Left hindlimb (tissue), 1 donor: ENCODE measurements at regions not wholly inside any gene's neighbourhood (a gene's known extent, or its start where the extent isn't known, plus 50 kb on each side); places are given as distances from the start of the nearest gene placed in this dataset.
A peak's percentile ranks its signal among the peaks of the same experiment; 100 is the strongest.

ENCODE experiments used
- DNase-seq: peaks from one replicate; pipeline ENCODE4 v3.0.0-alpha.2; 2018

- DNase-seq: no peak
These were observed 303.4 kb downstream of the RAB28 start for GRCh38 chr4:13180701-13181100.

GRCh38 chr4:13178621-13179020, 305.5 kb downstream of the RAB28 start:
- no peak for DNase-seq

- DNase-seq: no peak
These were observed 307.4 kb downstream of the RAB28 start for GRCh38 chr4:13176741-13177142.

DNA sequence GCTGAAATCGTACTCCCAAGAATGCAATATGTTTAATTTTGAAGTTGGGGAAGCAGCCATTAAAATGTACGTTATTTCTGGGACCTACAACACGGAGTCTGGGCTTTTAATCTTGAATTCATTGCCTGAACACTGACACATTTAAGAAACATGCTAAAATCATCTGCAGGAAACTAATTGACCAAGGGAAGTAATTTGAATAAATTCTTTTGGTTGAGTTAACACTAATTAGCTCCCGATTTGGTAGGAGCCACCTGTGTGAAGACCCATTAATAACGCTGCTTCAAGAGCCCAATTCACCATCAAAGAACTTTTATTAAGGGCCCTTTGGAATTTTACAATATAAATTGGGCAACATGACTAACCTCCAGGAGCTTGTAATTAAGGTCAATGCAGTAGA, 309.2 kb downstream of the RAB28 start:
- no peak for DNase-seq

DNA sequence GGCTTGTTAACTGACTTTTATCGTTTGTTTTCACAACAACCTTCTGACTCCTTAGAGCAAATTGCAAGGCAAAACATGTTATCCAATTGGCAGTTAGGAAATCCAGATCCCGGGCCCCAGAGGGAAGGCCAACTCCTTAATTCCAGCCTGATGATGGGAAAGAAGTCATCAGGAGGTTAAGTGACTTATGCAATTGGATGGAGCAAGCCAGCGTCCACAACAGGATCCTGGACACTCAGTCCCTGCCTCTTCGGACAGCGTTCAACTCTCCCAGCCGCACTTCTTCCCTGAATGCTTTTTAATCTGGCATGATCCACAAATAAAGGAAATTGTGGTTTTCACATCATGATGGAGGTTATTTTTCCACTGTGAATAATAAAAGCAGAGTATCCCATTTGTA, 310.1 kb downstream of the RAB28 start:
- peak; percentile 73 for DNase-seq

- DNase-seq: no peak
These were observed 312.7 kb downstream of the RAB28 start for GRCh38 chr4:13171292-13172057.

DNA sequence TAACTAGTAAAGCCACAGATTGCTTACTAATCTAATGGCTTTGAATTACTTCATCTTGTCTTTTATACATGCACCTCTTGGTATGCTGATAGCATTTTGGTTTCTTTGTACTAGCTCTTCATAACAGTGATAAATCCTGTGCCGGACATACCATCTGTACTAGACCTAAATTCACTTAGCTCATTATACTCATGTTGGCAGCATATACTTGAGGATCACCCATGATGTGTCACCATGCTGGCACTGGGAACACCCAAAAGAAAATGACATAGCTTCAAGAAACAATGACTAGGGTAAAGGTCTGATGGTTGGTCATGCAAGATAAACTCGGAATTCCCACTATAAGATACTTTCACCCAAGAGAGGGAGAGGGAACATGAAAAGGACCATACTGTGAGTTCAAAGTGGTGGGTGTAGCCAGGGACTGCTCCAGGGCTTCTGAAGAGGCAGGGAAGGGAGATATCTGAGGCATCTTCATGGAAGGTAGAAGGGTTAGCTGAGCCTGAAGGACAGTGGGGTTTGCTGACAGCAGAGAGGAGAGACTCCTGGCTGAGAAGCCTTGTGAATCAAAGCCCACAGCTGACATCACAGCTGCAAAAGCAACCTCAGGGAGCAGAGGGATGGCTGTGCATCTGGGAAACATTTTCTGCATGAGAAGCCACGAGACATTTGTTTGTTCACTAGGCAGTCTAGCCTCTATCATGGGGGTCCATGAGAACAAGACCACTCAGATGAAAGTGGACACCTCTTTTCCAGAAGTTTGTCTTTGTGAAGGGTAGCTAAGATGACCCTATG, 314.2 kb downstream of the RAB28 start:
- no peak for DNase-seq

- DNase-seq: no peak
These were observed 315.8 kb downstream of the RAB28 start for GRCh38 chr4:13168326-13168725.

DNA sequence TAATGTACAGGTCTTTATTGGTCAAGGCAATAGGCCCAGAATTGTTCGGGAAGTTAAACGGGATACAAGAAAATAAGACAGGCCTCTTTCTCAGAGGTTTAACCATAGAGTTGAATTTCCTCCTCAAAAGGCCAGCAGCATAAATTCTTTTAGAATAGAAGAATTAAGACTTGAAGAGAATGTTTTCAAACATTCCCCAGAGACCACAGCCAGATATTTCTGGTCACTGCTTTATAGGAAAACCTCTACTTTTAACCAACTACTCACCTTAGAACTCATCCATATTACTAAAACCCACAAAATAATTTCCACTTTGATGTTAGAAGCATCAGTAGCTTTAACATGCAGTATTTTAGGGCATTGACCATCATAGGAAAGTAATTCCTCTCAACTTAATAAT, 317.9 kb downstream of the RAB28 start:
- DNase-seq: no peak

- DNase-seq: no peak
These were observed 319.3 kb downstream of the RAB28 start for GRCh38 chr4:13164783-13165331.

DNA sequence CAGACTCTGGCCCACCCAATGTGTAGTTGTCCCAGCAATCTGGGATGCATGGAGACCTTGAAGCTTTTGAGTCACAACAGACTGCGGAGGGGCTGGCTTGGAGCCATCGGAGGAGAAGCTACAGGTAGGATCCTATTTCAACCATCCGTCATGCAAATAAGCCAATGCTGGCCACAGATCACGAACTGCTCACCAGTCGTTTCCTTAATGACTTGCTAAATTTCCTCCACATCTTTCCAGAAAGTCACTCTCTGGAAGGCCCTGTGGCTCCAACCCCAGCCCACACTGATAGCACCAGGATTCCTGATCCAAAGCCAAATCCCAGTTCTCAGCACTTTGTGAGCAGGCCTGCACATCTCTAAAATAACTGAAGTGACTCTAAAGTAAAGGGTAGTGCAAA, 321.3 kb downstream of the RAB28 start:
- no peak for DNase-seq

DNA sequence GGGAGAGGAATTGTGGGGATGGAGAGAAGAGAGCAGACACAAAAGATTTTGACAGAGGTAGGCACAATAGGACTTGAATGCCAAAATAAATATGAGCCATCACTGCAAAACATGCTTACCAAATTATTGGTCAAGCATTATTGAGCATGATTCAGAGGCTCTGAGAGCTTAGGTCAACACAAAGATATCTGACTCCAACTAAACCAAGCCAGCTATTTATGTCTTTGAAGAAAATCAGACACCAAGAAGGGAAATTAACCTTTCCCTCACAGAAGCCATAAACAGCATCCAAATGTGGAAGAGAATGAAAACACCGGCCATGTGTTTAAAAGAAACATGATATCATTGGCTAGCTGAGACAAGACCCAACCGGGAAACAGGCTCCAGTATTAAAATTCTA, 323.2 kb downstream of the RAB28 start:
- no peak for DNase-seq

DNA sequence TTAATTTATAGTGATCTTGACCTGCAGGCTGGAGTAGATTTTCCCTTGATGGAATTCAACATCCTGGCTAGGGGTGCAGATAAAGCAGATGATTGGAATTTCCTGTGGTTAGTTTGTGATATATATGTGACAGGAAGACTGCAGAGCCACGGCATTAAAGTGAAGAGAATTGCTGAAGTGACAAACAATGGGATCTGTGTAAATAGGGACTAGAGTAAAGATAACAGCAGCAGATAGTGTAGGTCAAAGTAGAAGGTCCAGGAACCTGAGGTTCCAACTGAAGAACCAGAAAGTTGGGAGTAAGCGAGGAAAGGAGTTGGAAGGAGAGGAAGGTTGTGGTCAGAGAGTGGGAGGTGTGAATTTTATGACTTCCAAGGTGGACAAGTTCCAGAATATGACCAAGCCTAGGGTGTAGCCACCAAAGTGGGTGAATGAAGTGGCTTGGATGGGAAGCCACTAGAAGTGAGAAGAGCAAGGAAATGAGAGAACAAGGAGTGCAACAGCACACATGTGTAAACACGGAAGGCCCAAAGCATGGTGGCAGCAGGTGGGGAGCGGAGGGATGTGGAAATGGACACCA, 325.0 kb downstream of the RAB28 start:
- DNase-seq: no peak

DNA sequence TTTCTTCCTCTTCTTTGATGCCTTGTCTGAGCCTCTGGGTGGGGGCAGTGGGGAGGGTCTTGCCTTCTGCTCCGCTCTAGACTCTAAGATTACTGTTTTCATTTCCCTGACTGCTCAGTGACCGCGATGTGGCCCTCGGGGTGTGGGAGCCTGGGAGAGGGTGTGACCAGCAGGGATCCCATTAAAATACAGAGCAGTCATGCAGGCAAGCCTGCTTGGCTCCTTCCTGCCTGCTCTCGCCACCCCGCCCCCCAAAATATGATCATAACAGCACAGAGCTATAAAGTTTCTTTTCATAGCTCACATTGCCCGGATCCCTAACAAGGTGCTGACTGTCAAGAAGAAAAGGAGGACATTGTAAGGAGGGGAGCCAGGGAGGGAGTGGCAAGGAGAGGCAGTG, 332.9 kb downstream of the RAB28 start:
- DNase-seq: no peak

GRCh38 chr4:13143222-13144070, 340.7 kb downstream of the RAB28 start:
- no peak for DNase-seq

GRCh38 chr4:13142726-13143125, 341.4 kb downstream of the RAB28 start:
- no peak for DNase-seq

DNA sequence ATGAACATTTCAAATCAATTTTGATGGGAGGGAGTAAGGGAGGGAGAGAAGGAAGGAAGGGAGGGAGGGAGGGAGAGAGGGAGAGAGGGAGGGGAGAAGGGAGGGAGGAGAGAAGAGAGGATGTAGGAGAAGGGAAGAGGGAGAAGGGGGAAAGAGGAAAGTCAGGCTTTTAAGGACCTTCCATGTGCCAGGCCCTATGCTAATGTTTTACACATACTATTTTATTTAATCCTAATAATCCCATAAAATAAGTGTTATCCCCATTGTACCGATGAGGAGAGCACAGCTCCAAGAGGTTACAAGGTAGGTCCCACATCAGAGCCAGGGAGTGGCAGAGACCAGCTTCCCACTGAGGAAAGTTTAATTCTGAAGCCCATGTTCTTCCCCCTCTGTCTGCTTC, 341.9 kb downstream of the RAB28 start:
- DNase-seq: no peak

GRCh38 chr4:13137390-13137789, 346.8 kb downstream of the RAB28 start:
- DNase-seq: no peak

DNA sequence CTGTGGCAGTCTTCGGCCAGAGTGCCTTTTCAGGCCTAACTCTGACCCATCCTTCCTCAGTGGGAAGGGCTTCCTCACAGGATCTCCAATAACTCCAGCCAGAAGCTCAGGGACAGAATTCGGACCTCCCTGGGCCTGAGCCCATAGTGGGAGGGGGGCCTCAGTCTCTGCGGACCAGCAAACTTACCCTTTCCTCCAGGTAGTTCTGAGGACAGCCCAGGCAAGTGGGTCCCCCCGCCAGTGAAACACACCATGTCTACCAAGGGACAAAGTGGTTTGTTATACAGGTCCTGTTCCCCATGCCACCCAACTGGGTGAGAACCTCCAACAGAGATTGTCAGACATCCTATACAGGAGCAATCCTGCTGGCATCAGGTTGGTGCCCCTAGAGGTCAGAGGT, 350.4 kb downstream of the RAB28 start:
- no peak for DNase-seq

- no peak for DNase-seq
These were observed 353.3 kb downstream of the RAB28 start for GRCh38 chr4:13130848-13131247.

DNA sequence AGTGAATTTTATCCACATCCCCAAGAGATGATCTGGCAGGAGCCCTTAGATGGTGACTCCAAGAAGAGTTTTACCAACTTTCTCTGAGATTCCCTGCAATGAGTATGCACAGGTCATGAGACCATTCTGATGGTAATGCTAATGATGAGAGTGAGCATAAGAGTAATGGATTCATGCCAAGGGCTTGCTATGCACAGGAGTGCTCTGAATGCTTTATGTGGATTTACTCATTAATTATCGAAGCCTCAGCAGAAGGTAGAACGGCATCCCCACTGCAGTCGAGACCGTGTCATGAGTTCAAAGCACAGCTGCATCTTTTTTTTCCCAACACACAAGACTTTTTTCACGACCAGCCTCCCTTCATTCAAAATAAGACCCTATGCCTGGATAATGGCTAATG, 355.0 kb downstream of the RAB28 start:
- DNase-seq: no peak

- no peak for DNase-seq
These were observed 356.9 kb downstream of the RAB28 start for GRCh38 chr4:13126976-13127910.
